Hematopoietic multipotent progenitor cell (in vitro differentiated cells): ENCODE measurements at regions not wholly inside any gene's neighbourhood (a gene's known extent, or its start where the extent isn't known, plus 50 kb on each side); places are given as distances from the start of the nearest gene placed in this dataset.

Experiments
- DNase-seq, 3 donors: peaks; one replicate each; pipeline ENCODE4 v3.0.0-alpha.2; 2011 to 2015; ENCODE audit warnings: low read depth in 2 of 3, low spot score in 2 of 3

- no peak for DNase-seq
These were observed 165.9 kb downstream of the PJA1 start for GRCh38 chrX:68999356-68999755.

- DNase-seq, result no peak
These were observed 166.5 kb downstream of the PJA1 start for GRCh38 chrX:68998716-68999115.

- no peak for DNase-seq
These were observed 167.3 kb downstream of the PJA1 start for GRCh38 chrX:68997911-68998310.

- no peak for DNase-seq
These were observed 167.7 kb downstream of the PJA1 start for GRCh38 chrX:68997511-68997910.

- no peak for DNase-seq
These were observed 167.1 kb downstream of the EFNB1 start for GRCh38 chrX:68995780-68996551.

GRCh38 chrX:68995386-68995779 lies 166.6 kb downstream of the EFNB1 start:
- no peak for DNase-seq

GRCh38 chrX:68994891-68995255 lies 166.1 kb downstream of the EFNB1 start:
- no peak for DNase-seq

GRCh38 chrX:68994135-68994890 lies 165.5 kb downstream of the EFNB1 start:
- DNase-seq, result no peak

GRCh38 chrX:68992821-68993397 lies 164.1 kb downstream of the EFNB1 start:
- no peak for DNase-seq

GRCh38 chrX:68991691-68992345 lies 163.0 kb downstream of the EFNB1 start:
- no peak for DNase-seq

- DNase-seq, result no peak
These were observed 162.1 kb downstream of the EFNB1 start for GRCh38 chrX:68990948-68991347.

- DNase-seq, result no peak
These were observed 161.2 kb downstream of the EFNB1 start for GRCh38 chrX:68989865-68990606.

- DNase-seq, result no peak
These were observed 160.6 kb downstream of the EFNB1 start for GRCh38 chrX:68989456-68989855.

- no peak for DNase-seq
These were observed 160.0 kb downstream of the EFNB1 start for GRCh38 chrX:68988865-68989264.

- no peak for DNase-seq
These were observed 156.4 kb downstream of the EFNB1 start for GRCh38 chrX:68985135-68985755.

- no peak for DNase-seq
These were observed 154.4 kb downstream of the EFNB1 start for GRCh38 chrX:68983004-68983857.

- no peak for DNase-seq
These were observed 153.7 kb downstream of the EFNB1 start for GRCh38 chrX:68982476-68982875.

- no peak for DNase-seq
These were observed 152.2 kb downstream of the EFNB1 start for GRCh38 chrX:68980906-68981616.

- no peak for DNase-seq
These were observed 149.8 kb downstream of the EFNB1 start for GRCh38 chrX:68978655-68979054.
